Endothelial cell of umbilical vein (primary cell): ENCODE measurements at regions not wholly inside any gene's neighbourhood (a gene's known extent, or its start where the extent isn't known, plus 50 kb on each side); places are given as distances from the start of the nearest gene placed in this dataset.

ENCODE experiments used
- BruUV-seq: library from RNA; stranded (reverse); fragments of 400-500 nt; replicated peaks from 2 replicates; lab custom pipeline; 2021; lab: Mats Ljungman, UMichigan
- CTCF ChIA-PET: fragments of 300-600, 350-600 bp; sonication (Branson Sonifier 250); formaldehyde crosslinking; loops from one replicate; lab custom pipeline; 2021; ENCODE audit warnings: antibody characterized with exemption, inconsistent platforms; lab: Charles Lee
- POLR2A ChIA-PET: fragments of 300-600, 350-600 bp; sonication (Branson Sonifier 250); formaldehyde crosslinking; loops from one replicate; lab custom pipeline; 2021; ENCODE audit warnings: antibody characterized with exemption, inconsistent platforms; lab: Charles Lee
- DNase-seq: peaks from one replicate; pipeline ENCODE4 v3.0.0-alpha.2; 2011; ENCODE audit warnings: low read depth, low spot score
- FAIRE-seq: peaks from 2 replicates; lab custom pipeline; 2011; peaks lifted over from hg19 to GRCh38; lab: Jason Lieb, UNC
- H2AFZ ChIP-seq: 2 replicates; pipeline ENCODE4 v1.6.0; 2012; ENCODE audit warnings: low read depth, low read length, control low read depth, inconsistent platforms
- H3K27ac ChIP-seq: 2 replicates; pipeline ENCODE4 v1.5.1; 2011; ENCODE audit warnings: low read depth, mild to moderate bottlenecking, control low read depth, low read length, moderate library complexity; ENCODE audit not compliant: insufficient read depth
- H3K27me3 ChIP-seq, 2 experiments: 2 replicates each; pipeline versions ENCODE4 v1.6.0 to v1.6.1; 2011; ENCODE audit warnings: low read length in 2 of 2, mixed read lengths in 1 of 2; ENCODE audit not compliant: control insufficient read depth in 2 of 2, insufficient read depth in 2 of 2
- H3K36me3 ChIP-seq, 2 experiments: 2 replicates in 1 of 2; 3 replicates in 1 of 2; pipeline ENCODE4 v1.5.1; 2011; ENCODE audit warnings: low read length in 2 of 2, mild to moderate bottlenecking in 1 of 2, moderate library complexity in 1 of 2; ENCODE audit not compliant: control insufficient read depth in 2 of 2, insufficient read depth in 2 of 2; ENCODE audit errors: extremely low read depth in 1 of 2
- H3K4me1 ChIP-seq: 3 replicates; pipeline ENCODE4 v1.5.1; 2011; ENCODE audit warnings: mild to moderate bottlenecking, low read length; ENCODE audit not compliant: control insufficient read depth, insufficient read depth; ENCODE audit errors: extremely low read depth
- H3K4me2 ChIP-seq: 2 replicates; pipeline ENCODE4 v1.6.1; 2011; ENCODE audit warnings: low read length, control low read depth, mixed read lengths; ENCODE audit not compliant: insufficient read depth
- H3K4me3 ChIP-seq, 3 experiments: fragments of 200-600 bp in 1 of 3; sonication (generic), shearing (Covaris generic) in 1 of 3; replicated peaks in 1 of 3; 2 replicates each; pipeline ENCODE4 v1.5.1; 2011 to 2016; ENCODE audit warnings: control low read depth in 3 of 3, low read length in 3 of 3, mild to moderate bottlenecking in 2 of 3, inconsistent platforms in 1 of 3, low read depth in 1 of 3, moderate library complexity in 1 of 3; ENCODE audit not compliant: insufficient read depth in 1 of 3
- H3K79me2 ChIP-seq: 2 replicates; pipeline ENCODE4 v1.6.0; 2012; ENCODE audit warnings: low read length, inconsistent platforms; ENCODE audit not compliant: control insufficient read depth, insufficient read depth
- H3K9ac ChIP-seq: replicated peaks from 2 replicates; pipeline ENCODE3; 2011; ENCODE audit warnings: low read length, control low read depth; ENCODE audit not compliant: insufficient read depth; ENCODE audit errors: extremely low read depth
- H3K9me1 ChIP-seq: replicated peaks from 3 replicates; pipeline ENCODE4 v1.6.0; 2011; ENCODE audit warnings: mild to moderate bottlenecking, low read length; ENCODE audit not compliant: control insufficient read depth, insufficient read depth; ENCODE audit errors: extremely low read depth
- H3K9me3 ChIP-seq: replicated peaks from 2 replicates; pipeline ENCODE4 v1.5.1; 2012; ENCODE audit warnings: low read length, inconsistent platforms; ENCODE audit not compliant: control insufficient read depth, insufficient read depth
- H4K20me1 ChIP-seq: replicated peaks from 2 replicates; pipeline ENCODE3; 2011; ENCODE audit warnings: mild to moderate bottlenecking, low read length; ENCODE audit not compliant: control insufficient read depth, insufficient read depth; ENCODE audit errors: extremely low read depth
- CTCF ChIP-seq, 2 donors: IDR thresholded peaks; 1 replicate in 1 of 2; 2 replicates in 1 of 2; pipeline ENCODE4 v1.5.1; 2011; ENCODE audit warnings: low read length in 2 of 2, mild to moderate bottlenecking in 2 of 2, moderate library complexity in 2 of 2, control low read depth in 1 of 2, inconsistent platforms in 1 of 2, low read depth in 1 of 2; ENCODE audit not compliant: insufficient read depth in 1 of 2; ENCODE audit errors: extremely low read depth in 1 of 2
- EZH2 ChIP-seq: IDR thresholded peaks from 2 replicates; pipeline ENCODE4 v1.6.1; 2012; ENCODE audit warnings: borderline replicate concordance, low read depth, mild to moderate bottlenecking, moderate library complexity, low read length, inconsistent platforms; ENCODE audit not compliant: severe bottlenecking
- FOS ChIP-seq: IDR thresholded peaks from 2 replicates; pipeline ENCODE4 v1.6.1; 2011; ENCODE audit warnings: mild to moderate bottlenecking, low read length, moderate library complexity, borderline replicate concordance; ENCODE audit not compliant: insufficient read depth
- GATA2 ChIP-seq: IDR thresholded peaks from 2 replicates; pipeline ENCODE4 v1.7.0; 2011; ENCODE audit warnings: low read depth, mild to moderate bottlenecking, moderate library complexity, mixed read lengths, low read length; ENCODE audit not compliant: insufficient read length, insufficient read depth
- JUN ChIP-seq: IDR thresholded peaks from 2 replicates; pipeline ENCODE4 v1.6.1; 2011; ENCODE audit warnings: borderline replicate concordance, low read depth; ENCODE audit not compliant: insufficient read length, insufficient read depth
- MAX ChIP-seq: IDR thresholded peaks from 2 replicates; pipeline ENCODE4 v1.6.1; 2011; ENCODE audit not compliant: insufficient read depth, insufficient read length
- MYC ChIP-seq: IDR thresholded peaks from one replicate; pipeline ENCODE4 v1.6.1; 2011; ENCODE audit warnings: mild to moderate bottlenecking, low read depth, low read length
- POLR2A ChIP-seq: IDR thresholded peaks from 2 replicates; pipeline ENCODE4 v1.6.1; 2012; ENCODE audit warnings: low read depth, mild to moderate bottlenecking, control low read depth, low read length
- POLR2AphosphoS5 ChIP-seq: IDR thresholded peaks from 2 replicates; pipeline ENCODE4 v1.6.1; 2012; ENCODE audit warnings: low read depth, mild to moderate bottlenecking, control low read depth, low read length, moderate library complexity; ENCODE audit not compliant: insufficient read depth
- dilution Hi-C: fragments of 300-500 bp; cut with MboI; formaldehyde crosslinking; loops from one replicate; pipeline ENCODE4 v1.15.0; 2019; ENCODE audit warnings: low sequenced_read_pairs; ENCODE audit not compliant: extremely low pct_ligation_motif_present
- intact Hi-C: fragments of 100-400 bp; cut with micrococcal nuclease; formaldehyde crosslinking; loops from one replicate; pipeline ENCODE4 v1.10.0; 2022

- Histone ChIP-seq H3K79me2 (no peaks in the 10 kb centered on the region), H3K9me3 (no peaks in the 10 kb centered on the region), H3K4me3 (no peak overlapping the region), H3K36me3 (no peaks in the 10 kb centered on the region), H3K9ac (no peak overlapping the region), H2AFZ (no peak overlapping the region), H4K20me1 (no peaks in the 10 kb centered on the region), H3K27me3 (no peaks in the 10 kb centered on the region), H3K4me1 (no peaks in the 10 kb centered on the region), H3K9me1 (no peaks in the 10 kb centered on the region), H3K4me2 (no peak overlapping the region), H3K27ac (no peak overlapping the region)
- no TSS peak for BruUV-seq
- dilution Hi-C loops, result no loop called here
- FAIRE-seq, result no peak
- intact Hi-C loops, result no loop called here
- ChIA-PET CTCF (no interaction called here), POLR2A (no interaction called here)
- DNase-seq, result no peak
- TF ChIP-seq CTCF (IDR thresholded peaks at IDR 0.05; ENCODE audit: extremely low read depth in 1 of 2, insufficient read depth in 1 of 2, low read depth in 1 of 2, low read length in 2 of 2) (no peak), MYC (no peak), POLR2A (no peak), JUN (no peak), EZH2 (no peak), GATA2 (no peak), POLR2AphosphoS5 (no peak), MAX (no peak), FOS (no peak)
Measured at GRCh38 chr5:88607492-88607891, 275.5 kb downstream of the MEF2C start.
